ENCODE measurements at regions not wholly inside any gene's neighbourhood (a gene's known extent, or its start where the extent isn't known, plus 50 kb on each side); places are given as distances from the start of the nearest gene placed in this dataset.

DNA sequence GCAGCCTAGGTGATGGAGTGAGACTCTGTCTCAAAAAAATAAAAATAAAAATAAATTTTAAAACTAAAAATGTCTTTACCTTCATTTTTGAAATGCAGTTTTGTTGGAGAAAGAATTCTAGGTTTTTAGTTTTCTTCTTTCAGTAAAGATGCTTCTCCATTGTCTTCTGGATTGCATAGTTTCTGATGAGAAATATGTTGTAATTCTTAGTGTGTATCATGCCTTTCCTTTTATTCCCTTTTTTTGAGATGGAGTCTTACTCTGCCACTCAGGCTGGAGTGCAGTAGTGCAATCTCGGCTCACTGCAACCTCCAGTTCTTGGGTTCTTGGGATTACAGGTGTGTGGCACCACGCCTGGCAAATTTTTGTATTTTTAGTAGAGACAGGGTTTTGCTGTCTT lies 130.0 kb upstream of the FBXO11 start:
- H3K9me2 ChIP-seq (ENCODE audit: insufficient read depth) = no peaks in the 10 kb centered on the region
- POLR2A ChIA-PET = no interaction called here
- no peak overlapping the region for H2AFZ ChIP-seq (ENCODE audit: low read depth, low read length, poor library complexity, severe bottlenecking)
- BruUV-seq (replicated peaks) = no TSS peak
- intact Hi-C loops (cut with micrococcal nuclease) = no loop called here
- RAD21 ChIA-PET (ENCODE audit: low non-redundant PET in 1 of 2, low total read pairs in 2 of 2, uncharacterized antibody in 2 of 2, unreplicated experiment in 2 of 2) = no interaction called here
- H3K4me1 ChIP-seq (ENCODE audit: control insufficient read depth in 1 of 2, insufficient read depth in 2 of 2, low read length in 2 of 2) = no peaks in the 10 kb centered on the region
- no peaks in the 10 kb centered on the region for H3K36me3 ChIP-seq (ENCODE audit: control insufficient read depth in 1 of 2, insufficient read depth in 2 of 2, low read length in 2 of 2)
- TF ChIP-seq POLR2AphosphoS5 (IDR thresholded peaks at IDR 0.05; ENCODE audit: low read depth, low read length) (no peak), SIN3A (IDR thresholded peaks at IDR 0.05; ENCODE audit: low read depth) (no peak), TCF7L2 (IDR thresholded peaks at IDR 0.05; ENCODE audit: borderline replicate concordance, extremely low read depth, insufficient read depth, insufficient read length) (no peak), EGR1 (IDR thresholded peaks at IDR 0.05; ENCODE audit: low read depth) (no peak), CEBPB (IDR thresholded peaks at IDR 0.05; ENCODE audit: low read depth) (no peak), ATF3 (IDR thresholded peaks at IDR 0.05) (no peak), POLR2A (IDR thresholded peaks at IDR 0.05; ENCODE audit: borderline replicate concordance, extremely low read depth, insufficient read depth, insufficient read length) (no peak), YY1 (IDR thresholded peaks at IDR 0.05; ENCODE audit: extremely low read depth, insufficient replicate concordance, low read depth, low read length) (no peak), SP1 (IDR thresholded peaks at IDR 0.05; ENCODE audit: low read depth) (no peak)
- TF ChIP-seq, protein P1, sequence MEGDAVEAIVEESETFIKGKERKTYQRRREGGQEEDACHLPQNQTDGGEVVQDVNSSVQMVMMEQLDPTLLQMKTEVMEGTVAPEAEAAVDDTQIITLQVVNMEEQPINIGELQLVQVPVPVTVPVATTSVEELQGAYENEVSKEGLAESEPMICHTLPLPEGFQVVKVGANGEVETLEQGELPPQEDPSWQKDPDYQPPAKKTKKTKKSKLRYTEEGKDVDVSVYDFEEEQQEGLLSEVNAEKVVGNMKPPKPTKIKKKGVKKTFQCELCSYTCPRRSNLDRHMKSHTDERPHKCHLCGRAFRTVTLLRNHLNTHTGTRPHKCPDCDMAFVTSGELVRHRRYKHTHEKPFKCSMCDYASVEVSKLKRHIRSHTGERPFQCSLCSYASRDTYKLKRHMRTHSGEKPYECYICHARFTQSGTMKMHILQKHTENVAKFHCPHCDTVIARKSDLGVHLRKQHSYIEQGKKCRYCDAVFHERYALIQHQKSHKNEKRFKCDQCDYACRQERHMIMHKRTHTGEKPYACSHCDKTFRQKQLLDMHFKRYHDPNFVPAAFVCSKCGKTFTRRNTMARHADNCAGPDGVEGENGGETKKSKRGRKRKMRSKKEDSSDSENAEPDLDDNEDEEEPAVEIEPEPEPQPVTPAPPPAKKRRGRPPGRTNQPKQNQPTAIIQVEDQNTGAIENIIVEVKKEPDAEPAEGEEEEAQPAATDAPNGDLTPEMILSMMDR (IDR thresholded peaks at IDR 0.05 in 2 of 3, conservative IDR thresholded peaks at IDR 0.05 in 1 of 3; ENCODE audit: borderline replicate concordance in 1 of 3, insufficient read depth in 1 of 3, low read depth in 2 of 3, low read length in 2 of 3) = no peak
- no peak overlapping the region for H3K27ac ChIP-seq (ENCODE audit: low read depth, low read length)
- ATAC-seq (no peak), DNase-seq (ENCODE audit: low read depth, low spot score) (no peak)
- H3K4me3 ChIP-seq (replicated peaks in 1 of 2; ENCODE audit: low read depth in 1 of 2, low read length in 2 of 2) = no peak overlapping the region
- H4K20me1 ChIP-seq (ENCODE audit: insufficient read depth) = no peaks in the 10 kb centered on the region
- H3K9ac ChIP-seq (ENCODE audit: low read length) = no peak overlapping the region
- no peak overlapping the region for H3K4me2 ChIP-seq (ENCODE audit: low read length)
- no peaks in the 10 kb centered on the region for H3K27me3 ChIP-seq (ENCODE audit: insufficient read depth, low read length)
- H3K79me2 ChIP-seq (ENCODE audit: insufficient read depth, low read length) = no peaks in the 10 kb centered on the region
- CTCF ChIA-PET = no interaction called here
- H3K9me3 ChIP-seq (ENCODE audit: control insufficient read depth in 1 of 2, insufficient read depth in 1 of 2, low read depth in 1 of 2, low read length in 2 of 2) = no peaks in the 10 kb centered on the region
